ENCODE measurements at regions not wholly inside any gene's neighbourhood (a gene's known extent, or its start where the extent isn't known, plus 50 kb on each side); places are given as distances from the start of the nearest gene placed in this dataset.

GRCh38 chr2:104504331-104505073 is 349.4 kb upstream of the POU3F3 start:
- H3K4me3 ChIP-seq (ENCODE audit: low read length): no peak overlapping the region
- no peak for DNase-seq
- H3F3A ChIP-seq (ENCODE audit: insufficient read depth, low read length): no peaks in the 10 kb centered on the region
- TF ChIP-seq EZH2phosphoT487 (IDR thresholded peaks at IDR 0.05; ENCODE audit: low read length) (no peak), EZH2 (optimal IDR thresholded peaks at IDR 0.05; ENCODE audit: low read depth, low read length) (no peak), CTCF (IDR thresholded peaks at IDR 0.05; ENCODE audit: low read length) (no peak)
- no peaks in the 10 kb centered on the region for H3K79me2 ChIP-seq (ENCODE audit: low read length)
- no peak overlapping the region for H3K9ac ChIP-seq (ENCODE audit: low read length)
- H2AFZ ChIP-seq (ENCODE audit: low read length): no peak overlapping the region
- H3K36me3 ChIP-seq (replicated peaks; ENCODE audit: insufficient read depth, low read length): no peaks in the 10 kb centered on the region
- H3K9me2 ChIP-seq (replicated peaks; ENCODE audit: insufficient read depth, low read length): no peaks in the 10 kb centered on the region
- H3K27ac ChIP-seq (ENCODE audit: low read length): no peak overlapping the region
- no peaks in the 10 kb centered on the region for H3K4me1 ChIP-seq (ENCODE audit: low read length)
- H3K27me3 ChIP-seq (replicated peaks; ENCODE audit: insufficient read depth, low read length): no peaks in the 10 kb centered on the region
- no peaks in the 10 kb centered on the region for H4K20me1 ChIP-seq (ENCODE audit: insufficient read depth, low read length)
- H3K4me2 ChIP-seq (ENCODE audit: low read depth, low read length): no peak overlapping the region
- H3K9me3 ChIP-seq (replicated peaks; ENCODE audit: insufficient read depth, low read length): no peaks in the 10 kb centered on the region

- Histone ChIP-seq H2AFZ (ENCODE audit: low read length) (no peak overlapping the region), H3K27me3 (replicated peaks; ENCODE audit: insufficient read depth, low read length) (no peaks in the 10 kb centered on the region), H3K4me1 (ENCODE audit: low read length) (no peaks in the 10 kb centered on the region), H3K79me2 (ENCODE audit: low read length) (no peaks in the 10 kb centered on the region), H3K4me2 (ENCODE audit: low read depth, low read length) (no peak overlapping the region), H3K36me3 (replicated peaks; ENCODE audit: insufficient read depth, low read length) (no peaks in the 10 kb centered on the region), H3K4me3 (ENCODE audit: low read length) (no peak overlapping the region), H3F3A (ENCODE audit: insufficient read depth, low read length) (no peaks in the 10 kb centered on the region), H3K27ac (ENCODE audit: low read length) (no peak overlapping the region), H3K9me2 (replicated peaks; ENCODE audit: insufficient read depth, low read length) (no peaks in the 10 kb centered on the region), H3K9me3 (replicated peaks; ENCODE audit: insufficient read depth, low read length) (no peaks in the 10 kb centered on the region), H4K20me1 (ENCODE audit: insufficient read depth, low read length) (no peaks in the 10 kb centered on the region), H3K9ac (ENCODE audit: low read length) (no peak overlapping the region)
- no peak for DNase-seq
- no peak for TF ChIP-seq EZH2phosphoT487 (IDR thresholded peaks at IDR 0.05; ENCODE audit: low read length)
- TF ChIP-seq CTCF (IDR thresholded peaks at IDR 0.05; ENCODE audit: low read length): no peak
- TF ChIP-seq EZH2 (optimal IDR thresholded peaks at IDR 0.05; ENCODE audit: low read depth, low read length): no peak
Observed at GRCh38 chr2:104518256-104518655, 335.7 kb upstream of the POU3F3 start.

GRCh38 chr2:104521247-104521646 is 332.7 kb upstream of the POU3F3 start:
- Histone ChIP-seq H3K27me3 (replicated peaks; ENCODE audit: insufficient read depth, low read length) (no peaks in the 10 kb centered on the region), H3F3A (ENCODE audit: insufficient read depth, low read length) (no peaks in the 10 kb centered on the region), H3K4me3 (ENCODE audit: low read length) (no peak overlapping the region), H3K79me2 (ENCODE audit: low read length) (no peaks in the 10 kb centered on the region), H4K20me1 (ENCODE audit: insufficient read depth, low read length) (no peaks in the 10 kb centered on the region), H3K4me1 (ENCODE audit: low read length) (no peaks in the 10 kb centered on the region), H3K9me2 (replicated peaks; ENCODE audit: insufficient read depth, low read length) (no peaks in the 10 kb centered on the region), H2AFZ (ENCODE audit: low read length) (no peak overlapping the region), H3K9me3 (replicated peaks; ENCODE audit: insufficient read depth, low read length) (no peaks in the 10 kb centered on the region), H3K36me3 (replicated peaks; ENCODE audit: insufficient read depth, low read length) (no peaks in the 10 kb centered on the region), H3K27ac (ENCODE audit: low read length) (no peak overlapping the region), H3K9ac (ENCODE audit: low read length) (no peak overlapping the region), H3K4me2 (ENCODE audit: low read depth, low read length) (no peak overlapping the region)
- DNase-seq: no peak
- TF ChIP-seq CTCF (IDR thresholded peaks at IDR 0.05; ENCODE audit: low read length) (no peak), EZH2 (optimal IDR thresholded peaks at IDR 0.05; ENCODE audit: low read depth, low read length) (no peak), EZH2phosphoT487 (IDR thresholded peaks at IDR 0.05; ENCODE audit: low read length) (no peak)

All from MM.1S (cell line).